ENCODE measurements at regions not wholly inside any gene's neighbourhood (a gene's known extent, or its start where the extent isn't known, plus 50 kb on each side); places are given as distances from the start of the nearest gene placed in this dataset.

DNA sequence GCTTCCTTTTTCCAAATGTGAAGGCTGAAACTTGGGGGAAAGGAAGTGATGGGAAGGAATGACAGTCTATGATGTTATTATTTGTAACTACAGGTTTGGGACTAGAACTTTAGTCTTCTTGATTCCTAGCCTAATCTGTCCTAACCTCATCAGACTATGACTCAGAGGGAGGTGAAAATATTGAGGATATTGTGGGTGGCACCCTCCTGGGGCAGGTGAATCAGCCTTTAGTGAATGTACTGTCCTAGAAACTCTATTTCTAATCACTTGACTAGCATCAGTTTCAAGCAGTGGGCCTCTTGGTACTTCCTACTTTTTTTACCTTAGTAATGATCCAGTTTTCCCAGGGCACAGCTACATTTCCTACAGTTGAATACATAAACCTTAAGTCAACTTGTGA, 829.0 kb upstream of the API5 start:
- DNase-seq (ENCODE audit: low read depth): no peak

DNA sequence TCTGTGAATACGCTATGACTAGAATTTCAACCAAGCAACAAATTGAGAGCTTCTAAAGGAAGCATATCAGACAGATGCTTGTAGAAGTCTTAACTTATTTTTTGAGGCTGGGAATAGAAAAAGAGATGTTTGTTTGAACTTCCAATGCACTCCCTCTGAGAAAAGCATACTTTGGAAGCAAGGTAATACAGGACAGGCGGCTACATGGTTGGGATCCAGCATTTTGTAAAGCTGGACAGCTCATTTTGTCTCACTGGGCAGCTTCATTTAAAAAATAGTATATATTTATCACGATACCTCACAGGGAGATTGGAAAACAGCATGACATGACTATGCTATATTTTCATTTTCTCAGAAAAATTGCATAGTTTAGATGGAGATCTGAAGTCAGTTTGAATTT, 821.3 kb upstream of the API5 start:
- DNase-seq (ENCODE audit: low read depth): no peak

- DNase-seq (ENCODE audit: low read depth): no peak
Observed at GRCh38 chr11:42494459-42494858, 817.3 kb upstream of the API5 start.

DNA sequence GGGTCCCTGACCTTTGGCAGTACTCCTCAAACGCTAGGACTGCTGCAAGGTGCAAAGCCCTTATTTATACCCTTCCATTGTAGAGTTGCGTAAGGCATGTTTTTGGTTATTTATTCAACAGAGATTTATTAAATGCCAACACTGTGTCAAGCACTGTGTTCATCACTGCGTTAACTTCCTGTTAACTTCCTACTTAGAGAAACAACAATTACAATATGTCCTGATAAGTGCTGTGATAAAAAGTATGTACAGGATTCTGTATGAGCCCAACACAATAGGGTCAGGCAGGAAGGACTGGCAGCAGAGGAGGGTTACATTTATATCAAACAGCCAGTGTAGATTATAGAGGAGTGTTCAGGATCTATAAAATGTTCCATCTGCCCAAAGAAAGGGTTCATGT, 812.8 kb upstream of the API5 start:
- no peak for DNase-seq (ENCODE audit: low read depth)

GRCh38 chr11:42502151-42502550, 809.6 kb upstream of the API5 start:
- no peak for DNase-seq (ENCODE audit: low read depth)

GRCh38 chr11:42521994-42522393, 789.8 kb upstream of the API5 start:
- no peak for DNase-seq (ENCODE audit: low read depth)

DNA sequence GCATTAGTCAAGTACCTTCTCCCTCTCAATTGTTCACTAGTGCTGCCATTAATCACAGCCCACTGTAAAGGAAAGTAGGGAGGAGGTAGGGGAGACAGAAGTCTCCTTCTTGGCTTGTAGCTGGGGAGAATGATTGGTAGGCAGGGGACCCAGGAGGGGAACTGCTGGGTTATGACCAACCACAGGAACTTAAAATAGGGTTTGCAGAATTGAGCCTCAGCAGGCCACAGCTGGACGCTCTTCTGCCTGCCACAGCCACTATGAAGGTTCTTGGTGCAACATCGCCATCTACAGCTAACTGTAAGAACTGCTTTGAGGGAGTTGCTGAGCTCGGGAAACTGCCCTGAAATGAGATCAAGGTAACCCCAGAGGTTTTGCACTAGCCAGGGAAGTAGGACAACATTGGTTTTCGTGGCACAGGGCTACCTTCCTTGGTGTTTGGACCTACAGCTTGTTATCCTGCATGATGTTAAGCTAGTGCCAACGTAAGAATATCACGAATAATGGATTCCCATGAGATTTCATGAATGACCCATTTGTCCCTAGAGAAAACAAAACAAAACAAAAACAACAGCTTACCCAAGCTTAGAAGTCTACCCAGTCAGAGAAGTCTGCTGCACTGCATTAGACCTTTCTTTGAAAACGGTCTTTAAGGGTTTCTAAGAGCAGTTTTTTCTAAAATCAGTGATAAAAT, 787.1 kb upstream of the API5 start:
- DNase-seq (ENCODE audit: low read depth): peak; percentile 28

DNA sequence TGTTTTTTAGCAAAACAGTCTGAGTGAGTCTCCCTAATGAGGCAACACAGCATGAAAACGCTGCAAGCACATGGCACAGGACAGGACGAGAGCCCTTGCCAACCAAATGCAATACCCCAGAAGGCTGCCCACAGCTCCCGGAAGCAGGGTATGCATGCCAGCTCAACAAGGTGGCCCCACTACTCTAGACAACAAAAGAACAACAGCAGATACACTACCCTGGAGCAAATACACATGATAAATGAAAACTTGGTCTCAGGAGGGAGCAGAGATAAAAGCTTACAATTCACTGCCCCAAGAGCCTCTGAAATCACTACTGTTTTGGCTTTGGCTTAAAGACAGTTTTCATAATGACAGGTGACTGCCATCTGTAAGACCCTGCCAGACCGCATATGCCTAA, 785.4 kb upstream of the API5 start:
- DNase-seq (ENCODE audit: low read depth): no peak

DNA sequence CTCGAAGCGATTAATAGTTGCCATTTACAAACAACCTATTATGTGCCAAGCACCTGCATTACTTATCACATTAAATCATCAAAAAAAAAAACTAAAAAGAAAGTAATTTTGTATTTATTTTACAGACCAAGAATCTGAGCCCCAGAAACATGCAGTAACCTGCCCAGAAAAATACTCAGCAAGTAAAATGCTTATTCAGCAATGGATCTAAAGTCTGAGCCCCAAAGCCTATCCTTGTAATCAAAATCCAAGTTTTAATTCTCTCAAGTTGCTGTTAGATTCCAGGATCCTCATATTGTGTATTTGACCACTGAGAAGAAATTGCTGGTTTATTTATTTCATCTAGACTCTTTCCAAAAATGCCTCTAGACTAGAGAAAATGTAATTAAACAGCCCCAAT, 783.3 kb upstream of the API5 start:
- DNase-seq (ENCODE audit: low read depth): no peak

- DNase-seq (ENCODE audit: low read depth): no peak
Observed at GRCh38 chr11:42528911-42529310, 782.9 kb upstream of the API5 start.

- no peak for DNase-seq (ENCODE audit: low read depth)
Observed at GRCh38 chr11:42536611-42537360, 775.0 kb upstream of the API5 start.

DNA sequence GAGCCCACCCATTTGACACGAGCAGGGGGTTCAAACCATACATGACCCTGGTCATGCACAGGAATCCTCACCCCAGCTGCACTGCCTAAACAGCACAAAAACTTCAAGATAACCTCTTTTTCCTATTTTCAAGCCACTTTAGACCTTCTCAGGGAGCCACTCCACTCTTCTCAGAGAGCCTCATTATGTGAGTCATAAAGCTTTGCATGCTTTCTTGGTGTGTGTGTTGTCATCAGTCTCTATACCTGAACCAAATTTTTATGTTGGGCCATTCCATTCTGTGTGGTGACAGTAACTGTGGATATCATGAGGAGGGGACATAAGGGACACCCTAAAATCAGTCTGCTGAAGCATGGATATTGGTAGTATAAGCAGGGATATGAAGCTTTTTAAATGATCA, 769.5 kb upstream of the API5 start:
- DNase-seq (ENCODE audit: low read depth): no peak

DNA sequence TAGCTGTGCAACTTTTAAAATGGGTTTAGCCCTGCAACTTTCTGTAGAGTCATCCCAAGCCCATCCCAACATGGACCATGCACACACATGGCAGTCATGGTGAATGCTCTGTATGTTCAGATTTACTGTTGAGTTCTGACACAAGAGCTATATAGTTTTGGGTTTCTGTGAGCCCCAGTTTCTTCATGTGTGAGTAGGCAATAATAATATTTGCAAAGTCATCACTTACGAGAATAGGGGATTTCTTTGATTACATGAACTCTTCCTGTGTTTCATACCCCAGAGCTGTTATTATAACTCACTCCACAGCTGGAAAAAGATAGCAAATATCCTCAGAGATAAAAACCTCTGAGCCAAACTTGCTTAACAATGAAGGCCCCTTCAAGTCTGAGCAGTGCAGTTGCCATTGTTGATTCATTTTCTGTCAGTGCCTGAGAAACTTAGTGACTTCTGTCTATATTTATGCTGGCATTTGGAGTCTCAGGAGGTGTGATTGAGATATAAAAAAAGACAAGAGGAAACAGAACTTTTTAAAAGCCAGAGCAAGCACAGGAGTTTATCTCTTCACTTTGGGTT, 767.9 kb upstream of the API5 start:
- no peak for DNase-seq (ENCODE audit: low read depth)

GRCh38 chr11:42544726-42545125, 767.1 kb upstream of the API5 start:
- DNase-seq (ENCODE audit: low read depth): no peak

GRCh38 chr11:42545954-42546353, 765.8 kb upstream of the API5 start:
- no peak for DNase-seq (ENCODE audit: low read depth)

DNA sequence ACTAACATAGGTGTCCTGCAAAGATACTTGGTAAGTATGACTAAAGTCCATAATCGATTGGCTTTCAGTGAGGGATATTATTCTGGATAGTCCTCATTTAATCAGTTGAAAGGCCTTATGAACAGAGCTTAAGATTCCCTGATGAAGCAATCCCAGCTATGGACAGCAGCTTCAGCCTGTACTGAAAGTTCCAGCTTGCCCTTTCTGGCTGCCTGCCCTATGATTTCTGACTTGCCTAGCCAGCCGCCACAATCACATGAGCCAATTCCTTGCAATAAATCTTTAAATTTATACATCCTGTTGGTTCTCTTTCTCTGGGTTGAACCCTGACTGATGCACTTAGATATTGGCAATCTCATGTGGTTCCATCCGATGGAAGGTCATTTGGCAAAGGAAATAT, 759.0 kb upstream of the API5 start:
- DNase-seq (ENCODE audit: low read depth): no peak

DNA sequence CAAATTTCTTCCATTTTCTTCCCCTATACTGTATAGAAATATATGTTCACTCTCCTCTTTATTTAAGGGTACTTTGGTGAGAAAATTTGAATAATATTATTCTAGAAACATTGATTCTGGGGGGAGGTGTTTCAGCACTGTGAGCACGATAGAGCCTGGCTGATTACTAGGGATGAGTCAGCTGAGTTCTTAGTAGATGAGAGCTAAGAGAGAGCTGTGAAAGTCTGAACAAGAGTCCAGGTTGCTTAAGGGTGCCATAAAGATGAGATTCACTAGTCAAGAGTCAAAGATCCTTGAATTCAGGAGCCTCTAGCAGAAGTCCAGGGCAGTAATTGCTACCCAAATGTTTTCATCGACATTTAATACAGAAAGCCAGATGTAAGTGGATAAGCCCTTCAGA, 756.6 kb upstream of the API5 start:
- DNase-seq (ENCODE audit: low read depth): no peak

DNA sequence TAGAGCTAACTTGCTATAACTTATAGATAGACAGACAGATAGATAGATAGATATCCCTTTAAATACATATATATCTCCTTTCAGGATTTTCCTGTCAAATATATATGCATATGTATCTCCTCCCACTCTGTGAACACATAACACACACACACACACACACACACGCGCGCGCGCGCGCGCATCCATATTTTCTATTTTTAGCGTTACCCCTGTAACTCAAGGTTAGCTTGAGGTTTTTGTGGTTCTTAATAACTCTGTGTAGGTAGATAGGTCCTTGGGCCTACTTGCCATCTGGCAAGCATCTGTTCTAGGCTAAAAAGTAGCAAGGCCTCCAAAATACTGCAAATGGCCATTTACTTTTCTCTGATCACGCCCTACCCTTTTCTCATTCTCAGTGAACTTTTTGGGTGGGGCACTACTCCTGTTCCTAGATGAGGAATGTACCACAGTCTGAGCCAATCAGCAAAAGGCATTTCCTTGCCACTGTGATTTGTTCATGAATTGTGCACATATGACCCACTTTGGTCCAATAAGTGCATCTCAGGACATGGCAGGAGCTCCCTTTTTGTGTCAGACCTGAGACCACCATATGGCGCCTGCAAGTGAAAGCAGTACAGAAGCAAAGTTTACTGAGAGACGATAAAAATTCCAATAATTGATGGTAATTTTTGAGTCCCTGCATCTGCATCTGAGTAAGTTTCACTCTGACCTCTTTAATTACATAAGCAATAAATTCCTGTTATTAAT, 740.5 kb upstream of the API5 start:
- DNase-seq (ENCODE audit: low read depth): no peak

- DNase-seq (ENCODE audit: low read depth): no peak
Observed at GRCh38 chr11:42571878-42572610, 739.8 kb upstream of the API5 start.

DNA sequence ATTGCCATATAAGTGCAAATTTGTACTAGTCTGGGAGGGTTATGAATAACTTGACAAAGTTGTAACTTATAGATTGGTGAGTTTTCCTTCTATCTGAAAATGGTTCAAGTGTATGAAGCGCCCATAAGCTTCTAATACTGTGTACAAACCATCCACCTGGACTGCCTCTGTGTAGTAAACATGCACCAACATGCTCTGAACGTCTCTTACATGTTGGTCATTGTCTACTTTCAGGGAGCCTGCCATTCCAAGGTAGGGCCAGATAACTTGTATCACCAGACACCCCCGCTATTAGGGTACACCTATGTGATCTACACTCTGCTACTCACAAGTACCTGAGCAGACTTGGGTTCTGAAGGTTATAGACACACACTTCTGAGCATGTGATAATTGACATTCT, 735.5 kb upstream of the API5 start:
- no peak for DNase-seq (ENCODE audit: low read depth)

DNA sequence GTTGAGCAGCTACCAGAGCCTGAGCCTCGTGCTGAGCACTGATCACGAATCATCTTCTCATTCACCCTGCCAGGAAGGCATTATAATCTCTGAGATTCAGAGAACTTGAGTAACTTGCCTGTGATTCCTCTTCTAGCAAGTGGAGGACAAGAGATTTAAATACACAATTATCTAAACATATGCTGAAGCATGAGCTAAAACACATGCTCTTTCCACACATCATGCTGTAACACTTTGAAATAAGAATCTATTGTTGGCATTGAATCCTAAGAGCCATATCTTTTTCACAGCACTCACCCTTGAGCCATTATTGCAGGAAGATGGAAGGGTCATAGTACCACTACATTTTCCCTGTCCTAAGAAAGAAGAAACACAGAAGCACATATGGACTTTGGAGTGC, 722.5 kb upstream of the API5 start:
- no peak for DNase-seq (ENCODE audit: low read depth)

DNA sequence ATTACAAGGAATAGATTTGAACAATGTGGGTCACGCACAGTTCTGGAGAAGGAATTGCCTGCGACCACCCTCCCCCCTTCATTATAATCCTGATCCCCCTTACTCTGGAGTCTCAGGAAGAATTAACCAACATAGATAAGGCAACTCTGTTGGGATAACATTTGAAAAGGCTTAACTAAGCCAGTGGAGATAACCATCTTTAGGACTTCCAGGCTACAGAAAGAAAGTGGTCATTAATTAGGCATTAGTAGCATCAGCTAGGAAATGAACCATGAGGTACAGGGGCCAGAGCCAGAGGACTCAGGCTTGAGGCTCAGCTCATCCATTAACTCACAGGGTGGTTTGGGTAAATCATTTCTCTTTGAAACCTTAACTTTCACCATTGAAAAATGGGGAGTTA, 720.0 kb upstream of the API5 start:
- no peak for DNase-seq (ENCODE audit: low read depth)
